GM19025 (cell line): ENCODE measurements at regions not wholly inside any gene's neighbourhood (a gene's known extent, or its start where the extent isn't known, plus 50 kb on each side); places are given as distances from the start of the nearest gene placed in this dataset.
"Not testable (repeated sequence)": the region's sequence is repeated elsewhere in the genome, so short reads cannot be mapped to it uniquely, and the experiment has no call there.

Source experiments
- ATAC-seq: cut with Tn5 transposase; IDR thresholded peaks from one replicate; pipeline ENCODE4 v1.9.1; 2021; ENCODE audit warnings: mild to moderate bottlenecking, low read depth, moderate library complexity; ENCODE audit not compliant: unreplicated experiment

DNA sequence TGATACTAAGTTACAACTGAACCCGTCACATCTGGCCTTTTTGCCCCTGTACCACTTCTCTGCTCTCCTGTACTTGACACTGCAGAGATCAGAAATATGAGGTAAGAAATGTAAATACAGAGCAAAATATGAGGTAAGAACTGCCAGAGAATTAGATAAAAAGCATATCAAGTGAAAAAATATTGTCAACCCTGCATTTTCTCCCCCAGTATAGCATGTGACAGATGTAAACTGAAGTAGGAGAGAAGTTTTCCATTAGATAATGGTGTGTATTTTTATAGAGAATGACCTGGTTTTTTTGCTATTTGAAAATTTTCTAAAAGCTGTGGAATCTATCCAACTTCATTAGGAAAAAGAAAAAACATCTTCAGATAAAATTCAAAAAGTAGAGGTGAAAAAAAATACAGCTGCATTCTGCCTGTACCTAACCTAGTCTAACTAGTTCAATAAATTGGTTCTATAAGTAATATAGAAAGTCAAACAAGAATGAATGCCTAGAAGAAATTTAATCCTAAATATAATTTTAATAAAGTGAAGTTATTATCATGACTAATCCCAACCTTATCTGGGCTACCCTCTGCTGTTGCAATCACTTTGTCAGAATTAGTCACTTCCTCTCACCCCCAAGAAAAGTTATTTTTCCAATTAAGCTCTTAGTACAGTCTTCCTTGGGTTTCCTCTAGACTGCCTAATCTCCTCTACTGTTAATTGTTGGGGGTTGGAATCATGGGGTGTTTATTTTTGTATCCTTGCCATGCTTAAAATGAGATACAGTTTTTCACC is 210.0 kb downstream of the RASSF9 start:
- ATAC-seq = no peak

DNA sequence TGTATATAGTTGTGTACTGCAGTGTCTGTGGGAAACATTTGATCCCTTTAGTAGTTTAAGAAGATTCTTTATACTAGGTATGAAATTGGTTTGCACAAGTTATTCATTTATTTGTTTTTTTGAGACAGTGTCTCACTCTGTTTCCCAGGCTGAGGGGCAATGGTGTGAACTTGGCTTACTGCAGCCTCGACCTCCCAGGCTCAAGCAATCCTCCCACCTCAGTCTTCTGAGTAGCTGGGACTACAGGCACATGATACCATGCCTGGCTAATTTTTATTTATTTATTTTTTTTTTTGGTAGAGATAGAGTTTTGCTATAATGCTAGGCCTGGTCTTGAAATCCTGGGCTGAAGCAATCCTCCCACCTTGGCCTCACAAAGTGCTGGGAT is 209.4 kb downstream of the RASSF9 start:
- no peak for ATAC-seq

GRCh38 chr12:85627584-85627983 is 208.6 kb downstream of the RASSF9 start:
- no peak for ATAC-seq

GRCh38 chr12:85628562-85628961 is 207.6 kb downstream of the RASSF9 start:
- ATAC-seq = not testable (repeated sequence)

DNA sequence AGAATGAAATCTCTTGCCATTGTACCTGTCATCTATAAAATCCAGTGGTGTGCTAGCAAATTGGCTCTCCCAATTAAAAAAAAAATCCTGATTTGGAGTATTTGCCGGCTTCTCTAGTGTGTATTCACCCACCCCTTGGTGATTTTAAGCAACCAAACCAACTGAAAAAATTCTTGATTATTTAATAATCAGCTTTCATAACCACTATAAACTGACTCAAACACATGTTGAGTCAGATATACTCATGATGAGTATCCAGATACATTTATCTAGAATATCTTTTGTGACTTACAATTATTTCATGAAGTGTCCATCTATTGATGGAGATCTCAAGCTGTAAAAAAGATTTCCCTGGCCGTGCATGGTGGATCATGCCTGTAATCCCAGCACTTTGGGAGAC is 205.4 kb downstream of the RASSF9 start:
- no peak for ATAC-seq

DNA sequence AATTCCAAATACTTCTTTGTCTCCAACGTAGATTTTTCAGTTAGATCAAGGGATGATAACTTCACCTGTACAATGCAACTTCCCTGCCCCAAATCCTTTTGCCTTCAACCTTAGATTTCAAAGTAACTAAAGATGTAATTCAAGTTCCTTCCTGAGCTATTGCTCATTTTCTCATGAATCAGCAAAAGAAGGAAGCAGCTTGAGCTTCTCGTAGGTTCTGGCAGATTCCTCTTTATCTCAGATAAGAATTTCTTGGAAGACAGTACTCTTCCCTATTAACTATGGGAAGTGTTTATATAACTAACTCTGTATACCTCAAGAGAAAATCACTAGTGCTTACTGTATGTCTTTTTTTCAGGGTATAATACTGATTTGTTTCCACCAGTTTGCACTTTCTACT is 203.8 kb downstream of the RASSF9 start:
- no peak for ATAC-seq

DNA sequence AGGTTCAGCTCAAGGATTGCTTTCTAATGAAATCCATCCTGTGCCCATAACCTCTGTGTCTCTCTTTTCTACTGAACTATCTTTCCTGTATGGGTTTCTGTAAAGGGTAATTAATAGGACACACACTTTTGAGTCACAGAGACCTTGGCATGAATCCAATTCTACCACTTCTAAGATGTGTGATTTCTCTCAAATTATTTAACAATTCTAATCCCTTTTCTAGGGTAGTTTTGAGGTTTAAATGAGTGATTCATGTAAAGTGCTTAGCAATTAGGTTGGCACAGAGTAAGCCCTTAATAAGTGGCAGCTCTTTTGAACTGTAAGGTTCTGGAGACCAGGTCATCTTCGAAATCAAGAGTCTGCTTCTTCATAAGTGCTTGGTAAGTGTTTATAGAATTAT is 202.7 kb downstream of the RASSF9 start:
- no peak for ATAC-seq

DNA sequence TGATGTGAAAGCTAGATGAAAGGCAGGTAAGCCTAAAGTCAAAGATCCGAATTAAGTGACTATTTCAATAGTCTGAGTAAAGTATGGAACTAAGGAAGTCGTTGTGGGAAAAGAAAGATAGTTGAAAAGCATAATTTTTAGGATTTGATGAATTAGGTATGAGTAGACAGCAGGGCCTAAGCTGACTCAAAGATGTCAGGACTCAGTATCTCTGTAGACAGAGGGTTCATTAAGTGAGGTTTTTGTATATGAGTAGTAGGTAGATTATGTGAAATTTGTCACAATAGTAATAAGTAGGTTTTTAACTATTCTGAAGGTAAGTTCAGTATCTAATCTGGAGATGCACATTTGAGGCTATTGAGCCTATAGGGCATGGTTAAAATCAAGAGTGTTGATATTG is 196.4 kb downstream of the RASSF9 start:
- no peak for ATAC-seq

- no peak for ATAC-seq
Observed at GRCh38 chr12:85641796-85642195, 194.4 kb downstream of the RASSF9 start.

GRCh38 chr12:85642288-85642687 is 193.9 kb downstream of the RASSF9 start:
- ATAC-seq = no peak

DNA sequence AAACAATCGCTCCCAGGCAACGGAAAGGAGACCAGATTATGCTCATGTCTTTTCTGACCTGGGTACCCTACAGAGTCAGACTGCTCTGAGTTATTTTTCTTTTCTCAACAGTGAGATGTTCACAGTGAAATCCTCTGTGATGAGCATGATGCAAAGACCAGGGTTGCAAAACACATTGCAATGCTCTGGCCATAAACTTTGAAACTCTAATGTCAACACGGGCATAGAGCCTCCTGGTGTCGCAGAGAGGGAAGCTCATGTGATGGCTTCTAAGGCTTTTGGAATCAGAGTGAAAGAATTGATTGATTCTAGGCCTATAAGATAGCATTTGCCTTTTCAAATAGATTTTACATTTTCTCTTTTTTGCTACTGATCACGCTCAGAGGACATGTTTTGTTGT is 193.4 kb downstream of the RASSF9 start:
- no peak for ATAC-seq

- ATAC-seq = no peak
Observed at GRCh38 chr12:85644508-85644907, 191.7 kb downstream of the RASSF9 start.

- ATAC-seq = no peak
Observed at GRCh38 chr12:85653731-85654455, 182.3 kb downstream of the RASSF9 start.

- no peak for ATAC-seq
Observed at GRCh38 chr12:85654456-85654840, 181.8 kb downstream of the RASSF9 start.

DNA sequence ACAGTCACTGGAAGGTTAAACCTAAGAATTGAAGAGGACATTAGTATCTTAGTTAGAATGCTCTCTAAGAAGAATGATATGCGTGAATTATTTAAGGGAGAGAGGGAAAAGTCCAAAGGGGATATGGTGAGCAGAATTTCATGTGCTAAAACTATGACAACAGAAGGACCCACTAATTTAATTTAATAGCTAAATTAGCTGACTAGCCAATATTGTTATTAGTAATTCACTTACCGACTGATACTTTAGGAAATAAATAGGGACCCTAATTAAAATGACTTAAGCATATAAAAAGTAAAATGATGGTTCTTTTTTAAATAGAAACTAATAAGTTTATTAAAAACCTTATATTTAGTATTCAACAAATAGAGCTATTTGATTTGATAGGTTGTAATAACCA is 179.6 kb downstream of the RASSF9 start:
- no peak for ATAC-seq

- ATAC-seq = no peak
Observed at GRCh38 chr12:85657251-85657650, 179.0 kb downstream of the RASSF9 start.

DNA sequence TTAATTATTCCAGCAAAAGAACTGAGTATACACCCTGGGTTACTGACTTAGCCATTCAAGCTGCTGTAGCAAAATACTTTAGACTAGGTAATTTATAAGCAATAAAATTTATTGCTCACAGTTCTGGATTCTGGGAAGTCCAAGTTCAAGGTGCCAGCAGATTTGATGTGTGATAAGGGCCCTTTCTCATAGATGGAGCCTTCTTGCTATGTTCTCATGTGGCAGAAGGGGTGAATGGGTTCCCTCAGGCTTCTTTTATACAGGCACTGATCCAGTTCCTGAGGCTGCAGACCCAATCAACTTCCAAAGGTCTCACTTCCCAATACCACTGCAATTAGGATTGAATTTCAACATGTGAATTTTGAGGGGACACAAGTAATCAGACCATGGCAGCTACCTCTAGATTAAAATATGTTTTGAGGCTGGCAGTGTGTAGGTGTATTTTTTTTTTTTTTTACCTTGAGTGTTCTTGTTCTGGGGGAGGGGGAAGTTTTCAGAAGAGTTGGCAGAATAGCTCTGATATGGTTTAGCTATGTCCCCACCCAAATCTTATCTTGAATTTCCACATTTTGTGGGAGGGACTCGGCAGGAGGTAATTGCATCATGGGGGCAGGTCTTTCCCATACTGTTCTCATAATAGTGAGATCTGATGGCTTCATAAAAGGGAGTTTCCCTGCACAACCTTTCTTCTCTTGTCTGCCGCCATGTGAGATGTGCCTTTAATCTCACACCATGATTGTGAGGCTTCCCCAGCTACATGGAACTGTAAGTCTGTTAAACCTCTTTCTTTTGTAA is 178.2 kb downstream of the RASSF9 start:
- ATAC-seq = no peak

GRCh38 chr12:85659754-85660530 is 176.3 kb downstream of the RASSF9 start:
- no peak for ATAC-seq

DNA sequence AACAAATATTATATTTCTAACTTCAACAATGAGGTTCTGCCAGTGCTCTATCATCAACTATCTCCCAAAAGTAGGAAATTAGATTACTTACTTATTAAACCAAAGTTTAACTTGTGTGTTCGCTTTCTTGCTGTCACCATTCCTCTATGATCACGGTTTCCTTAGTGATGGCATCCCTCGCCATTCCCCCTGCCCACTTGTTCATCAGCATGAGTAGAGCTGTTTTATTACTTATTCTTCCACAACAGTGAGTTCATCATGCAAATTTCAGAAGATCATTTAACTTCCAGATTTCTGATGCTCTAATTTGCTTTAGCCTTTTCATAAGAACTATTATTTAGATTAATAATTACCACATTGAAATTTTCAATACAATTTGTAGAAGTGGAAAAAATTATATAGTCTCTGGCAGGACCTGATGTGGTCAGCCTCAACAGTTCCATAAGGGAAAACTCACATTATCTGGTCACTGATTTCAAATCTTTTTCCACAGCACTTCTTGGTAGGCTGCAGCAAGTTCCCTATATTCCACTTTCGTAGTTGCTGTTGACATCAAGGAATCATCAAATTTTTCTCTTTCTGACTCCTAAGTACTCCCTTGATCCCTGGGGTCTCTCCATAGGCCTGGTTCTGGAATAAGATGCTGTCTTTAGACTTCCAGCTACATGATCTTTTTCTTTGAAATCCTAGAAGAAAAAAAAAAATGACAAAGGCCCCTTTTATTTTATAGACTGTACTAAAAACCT is 174.6 kb downstream of the RASSF9 start:
- ATAC-seq = no peak

GRCh38 chr12:85662207-85662602 is 174.0 kb downstream of the RASSF9 start:
- ATAC-seq = no peak
